ENCODE measurements at regions not wholly inside any gene's neighbourhood (a gene's known extent, or its start where the extent isn't known, plus 50 kb on each side); places are given as distances from the start of the nearest gene placed in this dataset.

DNA sequence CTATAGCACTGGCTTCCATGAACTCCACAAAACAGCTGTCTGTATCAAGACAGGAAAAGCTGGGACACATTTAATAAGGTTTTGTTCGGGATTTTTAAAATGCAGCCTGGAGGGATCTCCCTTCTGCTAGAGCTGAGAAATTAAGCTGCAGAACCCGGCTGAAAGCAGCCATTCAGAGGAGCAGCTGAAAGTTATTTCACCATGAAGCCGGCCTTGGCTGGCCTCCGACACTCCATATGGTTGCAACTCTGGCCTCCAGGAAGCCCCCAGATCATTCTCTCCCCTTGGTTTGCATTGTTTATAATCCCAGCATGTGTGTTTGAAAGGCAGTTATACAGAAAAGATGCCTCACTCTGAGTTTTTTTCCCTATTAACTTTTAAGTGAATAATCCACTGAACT, 239.4 kb downstream of the SPATA18 start:
- DNase-seq, result no peak

DNA sequence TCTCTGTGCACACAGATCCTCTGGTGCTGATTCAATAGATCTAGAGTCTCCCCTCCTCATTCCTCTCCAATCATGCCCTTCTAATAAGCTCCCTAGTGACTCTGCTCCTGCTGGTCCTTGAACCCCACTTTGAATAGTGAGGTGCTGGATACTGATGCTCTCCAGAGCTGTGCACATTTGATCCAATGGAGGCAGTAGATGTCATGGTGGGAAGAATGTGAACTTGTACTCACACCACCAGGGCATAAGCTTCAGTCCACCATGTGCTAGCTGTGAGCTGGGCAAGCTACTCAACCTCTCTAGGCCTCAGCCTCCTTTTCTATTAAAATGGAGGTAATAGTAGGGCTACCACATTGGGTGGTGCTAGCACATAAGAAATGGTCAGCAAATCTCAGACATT, 241.1 kb downstream of the SPATA18 start:
- no peak for DNase-seq

DNA sequence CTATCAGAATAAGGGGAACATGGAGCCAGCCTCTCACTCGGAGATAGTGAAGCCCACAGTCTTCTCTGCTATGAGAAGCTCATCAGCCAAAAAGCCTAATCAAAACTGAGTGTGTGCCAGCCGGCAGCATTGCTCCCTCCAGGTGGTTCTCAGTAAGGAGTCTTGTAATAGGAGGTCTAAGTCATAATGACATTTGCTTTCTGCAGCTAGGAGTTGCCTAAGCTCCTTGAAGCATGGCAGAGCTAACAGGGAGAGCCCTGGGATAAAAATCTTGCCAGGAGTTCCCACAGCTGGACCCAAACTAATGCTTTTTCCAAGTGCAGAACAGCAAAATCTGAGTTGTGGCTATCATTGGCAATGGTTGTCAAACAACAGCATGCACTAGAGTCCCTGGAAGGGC, 245.2 kb downstream of the SPATA18 start:
- DNase-seq, result no peak

DNA sequence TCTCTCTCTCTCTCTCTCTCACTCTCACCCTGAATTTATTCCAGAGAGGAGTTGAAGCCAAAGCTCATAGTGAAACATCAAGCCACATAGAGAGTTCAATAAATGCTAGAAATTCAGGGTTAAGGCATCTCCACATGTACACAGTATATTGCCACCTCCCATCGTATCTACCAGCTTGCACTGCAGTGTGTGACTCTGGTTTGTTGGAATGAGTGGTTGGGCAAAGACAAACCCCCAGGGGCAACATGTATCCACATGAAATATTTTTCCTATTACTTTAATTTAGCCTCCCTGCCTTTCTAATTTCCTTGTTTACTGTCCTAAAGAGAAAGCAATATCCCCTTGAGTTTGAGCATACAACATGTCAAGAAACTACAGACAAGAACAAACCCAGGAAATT, 247.3 kb downstream of the SPATA18 start:
- no peak for DNase-seq

DNA sequence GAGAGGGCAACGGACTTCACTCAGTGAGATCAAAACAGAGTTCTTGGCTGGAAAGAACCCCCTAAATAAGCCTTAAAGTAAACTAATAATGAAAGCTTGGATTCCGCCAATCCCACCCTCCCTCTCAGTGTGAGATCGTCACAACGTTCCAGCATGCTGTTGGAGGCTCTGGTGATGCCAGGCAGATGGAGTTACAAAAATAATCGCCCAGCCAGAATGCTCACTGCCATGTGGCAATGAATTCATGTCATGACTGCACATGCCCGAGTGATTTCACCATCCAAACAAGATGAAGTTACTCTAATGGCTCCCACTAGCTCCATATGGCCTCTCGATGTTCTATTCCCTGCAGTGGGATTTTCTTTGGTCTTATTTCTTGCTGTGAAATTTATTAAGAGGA, 248.0 kb downstream of the SPATA18 start:
- no peak for DNase-seq

DNA sequence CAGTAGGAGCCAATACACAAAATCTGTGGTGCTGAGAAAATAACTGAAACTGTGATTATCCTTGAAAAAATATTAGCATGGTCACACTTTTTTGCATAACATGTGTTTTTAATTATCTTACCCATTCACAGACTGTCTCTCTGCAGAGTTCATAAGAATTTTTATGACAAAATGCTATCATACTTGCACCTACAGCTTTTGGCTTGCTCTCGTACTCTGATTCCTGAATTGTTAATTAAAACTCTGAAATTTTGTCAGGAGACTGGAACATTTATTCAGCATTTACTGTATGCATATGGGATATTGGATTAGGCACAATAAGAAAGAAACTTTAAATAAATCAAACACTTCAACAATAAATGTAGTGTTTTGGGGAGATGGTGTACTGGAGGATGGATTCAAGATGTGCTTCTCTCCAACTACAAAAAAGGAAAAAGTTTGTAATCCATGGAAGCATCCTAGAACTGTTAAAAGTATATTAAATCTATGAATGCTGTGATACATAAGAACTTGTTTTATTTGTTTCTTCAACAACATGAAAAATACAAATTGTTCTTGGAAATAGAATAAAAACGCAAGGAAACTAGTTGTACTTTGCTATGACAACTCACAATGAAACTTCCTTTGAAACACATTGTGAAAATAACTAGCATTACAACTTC, 260.5 kb downstream of the SPATA18 start:
- DNase-seq, result no peak

DNA sequence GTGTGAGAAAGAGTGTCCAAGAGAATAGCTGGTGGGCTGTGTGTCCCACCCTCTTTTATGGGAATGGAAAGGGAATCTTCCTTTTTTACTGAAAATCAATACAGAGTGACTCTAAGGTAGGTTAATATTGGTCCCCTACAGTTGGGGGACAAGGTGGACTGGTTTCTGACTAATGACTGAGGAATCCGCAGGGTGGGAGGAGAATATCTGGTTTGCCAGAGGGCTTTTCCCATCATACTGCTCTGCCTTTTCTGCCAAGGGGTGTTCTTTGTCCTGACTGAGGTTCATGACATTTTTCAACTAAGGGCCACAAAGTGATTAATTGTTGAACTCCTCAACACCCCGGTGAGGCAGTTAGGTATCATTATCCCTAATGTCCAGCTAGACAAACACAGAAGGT, 261.6 kb downstream of the SPATA18 start:
- DNase-seq, result no peak

DNA sequence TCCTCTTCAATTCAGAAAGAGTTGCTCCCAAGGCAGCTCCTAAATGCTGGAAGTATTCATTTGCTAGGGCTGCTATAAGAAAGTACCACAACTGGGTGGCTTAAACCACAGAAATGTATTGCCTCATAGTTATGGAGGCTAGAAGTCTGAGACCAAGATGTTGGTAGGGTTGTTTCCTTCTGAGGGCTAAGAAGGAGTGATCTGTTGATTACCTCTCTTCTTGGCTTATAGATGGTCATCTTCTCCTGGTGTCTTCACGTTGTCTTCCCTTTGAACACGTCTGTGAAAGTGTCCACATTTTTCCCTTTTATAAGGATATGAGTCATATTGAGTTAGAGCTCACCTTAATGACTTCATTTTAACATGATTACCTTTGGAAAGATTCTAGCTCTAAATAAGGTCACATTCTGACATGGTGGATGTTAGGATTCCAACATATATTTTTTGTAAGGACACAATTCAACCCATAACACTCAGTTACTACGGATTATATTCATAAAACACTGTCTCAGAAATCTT, 266.3 kb downstream of the SPATA18 start:
- DNase-seq, result no peak

DNA sequence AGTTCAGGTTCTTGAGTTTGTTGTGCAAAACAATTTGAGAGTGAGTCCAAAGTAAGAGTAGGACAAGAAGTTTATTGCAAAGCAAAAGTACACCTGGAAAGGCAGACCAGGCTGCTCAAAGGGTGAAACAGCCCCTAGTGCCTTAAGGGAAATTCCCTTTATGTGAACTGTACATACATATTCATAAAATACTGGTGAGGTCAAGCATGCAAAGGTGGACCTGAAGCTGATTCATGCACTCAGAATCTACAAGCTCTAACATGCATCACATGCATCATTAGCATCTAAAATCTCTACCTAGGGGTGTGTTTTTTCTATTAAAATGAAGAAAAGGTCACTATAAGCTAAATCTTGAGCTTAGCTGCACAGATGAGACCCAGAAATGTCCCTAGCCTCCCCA, 266.9 kb downstream of the SPATA18 start:
- no peak for DNase-seq

DNA sequence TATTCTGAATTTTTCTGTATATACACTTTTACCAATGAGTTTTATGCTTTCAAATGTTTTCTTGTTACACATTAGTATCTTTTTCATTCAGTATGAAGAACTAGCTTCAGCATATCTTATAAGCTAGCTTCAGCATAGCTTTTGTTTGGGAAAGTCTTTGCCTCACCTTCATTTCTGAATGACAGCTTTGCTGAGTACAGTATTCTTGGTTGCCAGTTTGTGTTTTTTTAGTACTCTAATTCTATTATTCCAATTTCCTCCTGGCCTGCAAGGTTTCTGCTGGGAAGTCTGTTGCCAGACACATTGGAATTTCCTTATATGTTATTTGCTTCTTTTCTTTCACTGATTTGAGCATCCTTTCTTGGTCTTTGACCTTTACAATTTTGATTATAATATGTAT, 278.8 kb downstream of the SPATA18 start:
- no peak for DNase-seq

DNA sequence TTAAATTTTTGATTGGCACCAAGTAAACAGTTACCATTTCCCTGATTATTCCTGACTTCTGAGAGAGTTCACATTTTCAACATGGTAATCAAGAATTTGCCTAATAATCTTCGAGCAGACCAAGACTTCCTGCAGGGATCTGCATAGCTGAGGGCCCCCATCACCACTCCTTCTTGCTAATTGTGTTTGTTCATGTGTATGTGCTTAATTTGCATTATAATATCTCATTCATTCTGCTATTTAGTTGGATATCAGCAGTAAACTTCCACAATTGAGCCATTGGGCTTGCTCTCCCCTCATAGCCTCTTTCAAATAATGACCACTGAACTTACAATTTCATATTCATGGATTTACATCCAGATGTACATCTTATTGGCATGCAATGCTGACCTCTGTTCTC, 292.5 kb downstream of the SPATA18 start:
- DNase-seq, result no peak

DNA sequence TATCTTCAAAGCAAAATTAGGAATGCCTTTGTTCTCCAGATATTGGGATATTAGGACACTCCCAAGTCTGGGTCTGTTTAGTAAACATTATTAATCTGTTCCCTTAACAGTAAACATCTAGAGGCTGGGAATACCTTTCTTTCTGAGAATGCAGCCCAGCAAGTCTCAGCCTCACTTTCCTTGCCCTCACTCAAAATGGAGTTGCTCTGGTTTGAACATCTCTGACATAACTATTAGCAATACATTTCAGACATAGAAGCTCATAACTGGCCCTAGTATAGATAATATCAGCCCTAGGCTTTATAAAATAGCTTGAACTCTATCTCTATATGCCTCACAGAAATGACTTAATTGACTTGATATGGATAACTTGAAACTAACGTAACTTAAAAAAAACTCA, 299.8 kb downstream of the SPATA18 start:
- DNase-seq, result no peak

DNA sequence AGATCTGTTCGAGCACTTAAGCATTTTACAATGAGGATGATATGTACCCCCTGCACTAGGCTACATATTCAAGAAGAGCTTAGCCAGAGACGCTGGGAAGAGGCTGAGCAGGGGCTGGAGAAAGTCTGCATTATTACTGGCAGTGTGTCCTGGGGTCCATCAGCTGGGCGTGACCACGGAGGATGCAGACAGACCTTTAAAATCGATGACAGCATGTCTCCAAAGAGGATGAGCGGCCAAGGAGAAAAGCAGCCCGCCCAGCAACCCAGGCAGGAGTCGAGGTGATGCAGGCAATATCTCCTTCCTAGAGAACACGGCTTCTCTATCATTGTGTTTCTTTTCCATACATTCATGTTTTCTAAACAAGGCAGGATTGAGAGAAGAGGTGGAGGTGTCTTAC, 300.7 kb downstream of the USP46 start:
- DNase-seq, result no peak

DNA sequence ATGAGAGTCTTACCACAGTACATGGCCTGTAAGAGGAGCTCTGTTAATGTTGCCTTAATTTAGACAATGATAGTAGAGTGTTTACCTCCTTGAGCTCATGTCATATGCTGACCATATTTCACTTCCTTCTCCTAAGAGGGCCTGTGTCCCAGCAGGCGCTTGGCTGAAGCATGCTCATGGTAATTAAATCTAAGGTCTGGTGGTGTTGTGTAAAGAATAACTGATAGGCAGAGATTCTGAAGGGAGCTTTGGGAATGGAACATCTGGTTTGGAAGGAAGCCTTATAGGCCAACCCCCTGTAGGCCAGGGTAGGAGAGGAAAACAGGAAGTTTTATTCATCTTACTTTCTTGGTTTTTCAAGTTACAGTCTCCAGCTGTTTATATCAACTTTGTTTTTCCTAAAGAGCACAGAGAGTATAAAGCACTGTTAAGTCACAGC, 300.2 kb downstream of the USP46 start:
- no peak for DNase-seq

DNA sequence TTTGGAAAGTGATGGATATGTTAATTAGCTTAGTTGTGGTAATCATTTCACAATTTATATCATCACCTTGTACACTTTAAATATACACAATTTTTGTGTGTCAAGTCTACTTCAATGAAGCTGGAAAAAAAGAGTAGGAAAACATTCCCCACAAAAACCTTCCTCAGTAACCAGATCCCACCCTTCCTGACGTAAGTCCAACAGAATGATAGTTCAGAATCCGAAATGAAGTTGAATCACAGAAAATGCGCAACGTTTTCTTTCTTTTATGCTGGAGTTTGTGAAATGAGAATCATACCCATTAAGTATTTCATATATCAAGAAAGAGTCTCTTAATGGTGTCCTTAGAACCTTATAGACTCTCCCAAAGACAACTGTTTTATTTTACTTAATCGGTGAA, 292.9 kb downstream of the USP46 start:
- no peak for DNase-seq

DNA sequence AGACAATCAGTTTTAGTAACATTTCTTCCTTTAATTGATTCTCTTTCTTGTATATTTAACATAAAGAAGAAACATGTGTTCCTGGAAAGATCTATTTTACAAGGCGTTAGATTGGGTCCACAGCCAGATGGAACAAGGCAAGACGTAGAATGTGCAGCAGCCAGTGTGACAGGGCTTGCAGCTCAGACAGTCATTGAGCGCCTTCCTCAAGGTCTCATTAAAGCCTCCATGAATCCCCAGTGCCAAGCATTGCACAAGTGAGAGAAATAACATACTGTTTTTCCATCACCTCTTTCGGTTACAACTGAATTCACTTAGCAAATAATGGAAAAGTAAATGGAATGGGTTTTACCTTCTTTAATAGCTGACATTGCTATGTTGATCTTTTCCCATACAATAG, 292.5 kb downstream of the USP46 start:
- no peak for DNase-seq

DNA sequence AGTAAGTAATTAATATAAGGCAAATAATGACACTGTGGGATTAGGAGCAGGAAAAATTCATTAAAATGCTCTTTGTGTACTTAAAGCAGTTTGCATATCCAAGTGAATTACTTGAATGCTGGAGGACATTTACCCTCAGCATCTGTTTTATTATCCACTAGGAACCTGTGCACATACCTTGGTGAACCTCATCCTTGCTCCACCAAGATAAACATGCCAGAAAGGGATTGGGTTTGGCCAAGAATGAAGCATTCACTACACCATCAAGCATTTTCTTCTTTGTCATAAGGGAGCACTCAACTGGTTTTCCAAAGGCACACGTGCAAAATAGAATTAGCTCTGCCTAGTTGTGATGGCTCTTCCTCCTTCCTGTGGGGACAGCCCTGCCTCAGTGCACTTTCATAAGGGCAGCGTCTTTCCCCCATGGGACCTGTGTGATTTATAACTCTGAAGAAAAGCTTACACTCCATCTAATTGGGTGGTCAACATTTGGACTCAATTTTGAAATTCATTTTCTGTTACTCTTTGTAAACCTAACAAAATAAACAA, 291.7 kb downstream of the USP46 start:
- no peak for DNase-seq

DNA sequence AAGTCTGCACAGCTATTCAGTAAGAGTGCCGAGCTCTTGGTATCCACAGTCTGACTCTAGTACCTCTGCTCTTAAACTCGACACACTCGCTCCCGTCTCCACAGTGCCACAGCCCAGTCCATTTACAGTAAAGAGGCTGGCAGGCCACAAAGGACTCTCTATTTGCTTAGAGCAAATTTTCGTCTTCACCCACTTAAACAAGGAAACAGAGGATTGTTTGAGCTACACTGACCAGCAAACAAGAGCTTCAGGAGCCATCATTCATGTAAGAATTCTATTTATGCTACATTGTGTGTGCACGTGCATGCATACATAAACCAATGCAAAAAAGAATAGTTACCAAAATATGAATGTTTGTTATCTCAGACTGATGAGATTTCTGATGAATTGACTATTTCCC, 290.2 kb downstream of the USP46 start:
- DNase-seq, result no peak

DNA sequence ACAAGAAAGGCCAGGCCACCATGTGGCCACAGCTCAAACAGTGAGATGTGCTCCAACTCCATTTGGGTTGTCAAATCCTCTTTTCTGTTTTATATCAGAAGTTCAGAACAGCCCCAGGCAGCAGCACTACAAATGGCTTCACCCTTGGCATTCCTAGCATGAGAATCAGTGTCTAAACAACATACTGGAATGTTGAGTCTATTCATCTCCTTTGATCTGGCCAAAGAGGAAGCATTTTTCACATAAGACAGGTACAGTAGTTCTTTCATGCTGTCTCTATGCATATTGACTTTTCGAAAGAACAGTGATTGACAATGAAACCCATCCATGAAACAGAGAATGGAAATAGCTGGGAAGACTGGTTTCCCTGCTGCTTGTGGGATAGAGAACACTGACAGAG, 289.5 kb downstream of the USP46 start:
- DNase-seq, result no peak

DNA sequence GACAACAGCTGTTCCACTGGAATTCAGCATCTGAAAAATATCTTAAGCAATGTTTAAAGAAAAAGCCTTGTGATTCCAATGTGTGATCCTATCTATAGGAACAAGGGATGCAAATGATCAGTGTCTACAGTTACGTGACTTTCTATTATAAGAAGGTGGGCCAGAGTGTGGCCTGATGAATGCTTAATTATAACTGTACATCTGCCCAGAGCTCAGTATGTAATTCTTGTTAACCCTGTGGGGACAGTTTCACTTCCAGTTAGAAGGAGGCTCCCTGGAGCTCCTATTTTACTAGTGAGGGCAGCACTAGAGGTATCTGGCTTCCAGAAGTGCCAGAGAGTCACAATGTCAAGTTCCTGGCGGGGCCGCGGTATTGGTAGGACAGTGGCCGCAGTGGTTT, 288.5 kb downstream of the USP46 start:
- no peak for DNase-seq

DNA sequence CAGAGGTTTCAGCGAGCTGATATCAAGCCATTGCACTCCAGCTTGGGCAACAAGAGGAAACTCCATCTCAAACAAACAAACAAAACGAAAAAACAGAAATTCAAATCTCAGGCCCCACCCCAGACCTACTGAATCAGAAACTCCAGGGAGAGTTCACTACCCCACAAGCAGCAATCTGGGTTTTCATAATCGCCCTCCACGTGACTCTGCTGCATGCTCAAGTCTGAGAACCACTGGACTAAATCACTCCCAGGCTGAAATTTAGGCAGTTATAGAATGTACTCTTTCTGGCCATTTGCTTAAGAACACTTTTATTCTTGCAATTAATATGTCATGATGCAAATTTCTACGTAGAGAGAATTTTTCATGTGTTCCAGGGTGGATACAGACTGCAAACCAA, 287.3 kb downstream of the USP46 start:
- no peak for DNase-seq

DNA sequence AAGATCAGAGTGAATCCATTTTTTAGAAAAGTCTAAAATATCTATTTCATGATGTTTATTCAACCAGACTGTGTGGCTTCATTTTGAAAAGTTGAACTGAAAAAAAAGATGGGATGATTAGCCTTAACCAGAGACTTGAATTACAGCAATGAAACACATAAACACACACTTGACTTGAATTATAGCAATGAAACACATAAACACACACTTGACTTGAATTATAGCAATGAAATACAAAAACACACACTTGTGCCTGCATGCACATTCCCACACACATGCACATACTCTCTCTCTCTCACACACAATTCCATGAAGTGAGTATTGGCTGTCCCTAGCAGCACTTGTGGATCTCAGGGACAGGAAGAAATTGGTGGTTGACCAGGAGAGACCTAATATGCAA, 286.8 kb downstream of the USP46 start:
- DNase-seq, result no peak

DNA sequence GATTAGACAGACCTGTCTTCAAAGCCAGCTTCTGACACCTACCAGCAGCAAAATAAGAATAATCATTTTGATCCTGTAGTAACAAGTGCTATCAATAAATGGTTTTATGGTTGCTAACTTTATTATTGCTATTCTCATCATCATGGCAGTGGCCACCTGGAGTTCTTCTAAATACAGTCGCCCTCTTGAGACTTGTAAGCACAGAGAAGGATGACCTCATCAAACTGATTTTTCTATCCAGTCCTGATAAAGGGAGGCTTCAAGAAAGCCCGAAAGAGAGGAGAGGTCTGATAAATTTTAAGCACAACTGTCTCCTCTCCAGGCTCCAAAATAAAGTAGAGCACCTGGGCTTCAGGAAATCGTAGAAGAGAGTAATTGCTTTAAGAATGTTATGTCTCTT, 286.4 kb downstream of the USP46 start:
- no peak for DNase-seq

DNA sequence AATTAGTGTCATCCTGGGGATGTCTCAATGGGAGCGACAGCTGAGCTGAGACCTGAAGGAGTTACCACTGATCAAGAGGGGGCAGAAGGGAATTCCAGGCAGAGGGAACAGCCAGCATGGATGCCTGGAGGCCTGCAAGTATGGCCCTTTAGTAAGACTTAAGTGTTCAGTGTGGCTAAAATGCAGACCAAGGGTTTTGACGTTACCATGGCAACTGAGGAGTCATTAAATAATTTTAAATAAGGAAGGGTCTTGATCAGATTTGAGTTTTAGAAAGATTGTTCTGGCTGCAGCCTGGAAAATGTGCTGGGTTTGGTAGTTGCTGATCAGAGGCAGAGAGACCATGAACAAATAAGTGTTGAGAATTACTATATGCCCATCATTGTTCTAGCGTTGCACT, 285.5 kb downstream of the USP46 start:
- no peak for DNase-seq

DNA sequence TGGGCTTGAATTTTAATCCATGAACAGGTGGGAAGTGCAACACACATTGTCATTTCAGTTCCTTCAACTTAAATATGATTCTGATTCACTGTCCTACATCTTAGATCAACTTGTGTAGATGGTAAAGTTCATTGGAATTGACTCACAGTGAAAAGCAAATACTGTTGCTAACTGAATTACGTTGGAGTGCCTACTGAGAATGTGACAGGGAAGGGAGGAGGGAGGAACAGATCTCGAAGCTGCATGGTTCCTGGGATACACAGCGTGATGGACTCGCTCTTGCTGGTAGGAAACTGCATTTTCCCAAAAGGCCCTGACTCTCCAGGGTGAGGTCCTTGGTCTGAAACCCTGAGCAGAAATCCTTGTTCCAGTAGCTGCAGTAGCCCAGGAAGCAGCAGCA, 284.2 kb downstream of the USP46 start:
- no peak for DNase-seq

Measured in suppressor macrophage treated with lipopolysaccharide for 1 hour (primary cell).